ENCODE measurements at regions not wholly inside any gene's neighbourhood (a gene's known extent, or its start where the extent isn't known, plus 50 kb on each side); places are given as distances from the start of the nearest gene placed in this dataset.
A peak's percentile ranks its signal among the peaks of the same experiment; 100 is the strongest.

DNA sequence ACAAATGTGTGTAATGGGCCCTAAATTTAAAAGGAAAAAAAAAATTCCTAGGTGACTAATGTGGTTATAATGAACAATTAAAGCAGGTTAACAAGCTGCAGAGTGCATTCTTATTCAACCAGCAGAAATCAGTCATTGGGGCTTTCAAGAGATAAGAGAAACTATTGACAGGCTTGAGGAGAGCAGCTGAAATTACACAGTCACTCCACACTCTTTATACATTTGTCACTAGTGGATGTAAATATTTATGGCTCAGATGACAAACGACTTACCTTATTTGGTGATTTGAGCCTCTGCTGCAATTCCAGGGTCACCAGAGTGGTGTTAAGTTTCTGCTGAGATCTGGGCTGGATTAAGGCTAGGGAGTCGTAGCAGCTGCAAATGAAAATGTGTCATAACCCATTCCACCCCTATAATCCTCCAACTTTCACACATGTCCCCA is 896.3 kb downstream of the TTLL7 start:
- Histone ChIP-seq H3K27ac (no peak overlapping the region), H3K4me3 (no peak overlapping the region), H3K36me3 (no peaks in the 10 kb centered on the region), H3K27me3 (no peaks in the 10 kb centered on the region), H3K9me3 (no peaks in the 10 kb centered on the region), H3K4me1 (no peaks in the 10 kb centered on the region)
- FAIRE-seq (no peak), ATAC-seq (peak in 3 of 4 donors; percentile 15 to 56 (median 40)), DNase-seq (peak in 1 of 6 donors; percentile 9)
- 23 to 27% methylated on average over 2 of the region's 2 CpGs for WGBS, 2 donors
- TF ChIP-seq, protein P1, sequence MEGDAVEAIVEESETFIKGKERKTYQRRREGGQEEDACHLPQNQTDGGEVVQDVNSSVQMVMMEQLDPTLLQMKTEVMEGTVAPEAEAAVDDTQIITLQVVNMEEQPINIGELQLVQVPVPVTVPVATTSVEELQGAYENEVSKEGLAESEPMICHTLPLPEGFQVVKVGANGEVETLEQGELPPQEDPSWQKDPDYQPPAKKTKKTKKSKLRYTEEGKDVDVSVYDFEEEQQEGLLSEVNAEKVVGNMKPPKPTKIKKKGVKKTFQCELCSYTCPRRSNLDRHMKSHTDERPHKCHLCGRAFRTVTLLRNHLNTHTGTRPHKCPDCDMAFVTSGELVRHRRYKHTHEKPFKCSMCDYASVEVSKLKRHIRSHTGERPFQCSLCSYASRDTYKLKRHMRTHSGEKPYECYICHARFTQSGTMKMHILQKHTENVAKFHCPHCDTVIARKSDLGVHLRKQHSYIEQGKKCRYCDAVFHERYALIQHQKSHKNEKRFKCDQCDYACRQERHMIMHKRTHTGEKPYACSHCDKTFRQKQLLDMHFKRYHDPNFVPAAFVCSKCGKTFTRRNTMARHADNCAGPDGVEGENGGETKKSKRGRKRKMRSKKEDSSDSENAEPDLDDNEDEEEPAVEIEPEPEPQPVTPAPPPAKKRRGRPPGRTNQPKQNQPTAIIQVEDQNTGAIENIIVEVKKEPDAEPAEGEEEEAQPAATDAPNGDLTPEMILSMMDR (IDR thresholded peaks at IDR 0.05): no peak
- intact Hi-C loops (cut with DNase I): no loop called here

DNA sequence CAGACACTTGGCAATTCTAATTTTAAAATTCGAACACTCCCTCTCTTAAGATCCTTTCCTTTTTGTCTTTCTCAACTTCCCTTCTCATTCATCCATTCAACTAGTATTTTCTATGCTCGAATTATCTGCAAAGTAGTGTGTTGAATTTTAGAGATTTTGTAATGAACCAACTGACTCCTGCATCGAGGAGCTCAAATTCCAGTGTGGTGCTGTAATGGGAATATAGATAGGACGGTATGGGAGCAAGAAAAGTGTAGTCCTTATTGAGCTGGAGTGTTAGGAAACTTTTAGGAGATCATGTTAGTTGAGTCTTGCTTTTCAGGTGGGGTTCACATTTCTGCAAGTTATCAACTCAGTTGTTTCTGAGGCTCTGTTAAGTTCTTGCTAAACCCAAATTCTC is 897.5 kb downstream of the TTLL7 start:
- WGBS, 2 donors: 78 to 84% methylated on average over 4 of the region's 4 CpGs
- no peaks in the 10 kb centered on the region for H3K36me3 ChIP-seq
- ATAC-seq: no peak
- TF ChIP-seq, protein P1 (IDR thresholded peaks at IDR 0.05): no peak
- no peak overlapping the region for H3K4me3 ChIP-seq
- intact Hi-C loops (cut with DNase I): no loop called here
- H3K27me3 ChIP-seq: no peaks in the 10 kb centered on the region
- no peaks in the 10 kb centered on the region for H3K9me3 ChIP-seq
- no peaks in the 10 kb centered on the region for H3K4me1 ChIP-seq
- no peak for FAIRE-seq
- DNase-seq: no peak
- no peak overlapping the region for H3K27ac ChIP-seq

DNA sequence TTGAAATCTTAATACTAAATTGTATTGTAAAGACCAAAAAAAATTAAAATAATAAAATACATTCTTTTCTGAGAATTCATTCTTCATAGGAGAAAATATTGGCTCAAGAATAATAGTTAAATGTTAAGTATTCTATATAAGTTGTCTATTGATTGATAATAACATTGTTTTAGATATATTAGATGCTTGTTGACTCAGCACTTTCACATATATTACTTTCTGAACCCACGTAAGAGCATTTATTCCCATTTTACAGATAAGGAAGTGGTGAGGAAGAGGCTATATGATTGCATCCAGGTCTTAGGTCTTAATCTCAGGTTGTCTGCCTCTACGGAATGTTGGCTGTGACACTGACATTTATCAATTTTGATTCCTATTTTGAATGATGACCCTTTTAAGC is 898.8 kb downstream of the TTLL7 start:
- 93 to 95% methylated on average over 2 of the region's 2 CpGs for WGBS, 2 donors
- intact Hi-C loops (cut with DNase I): no loop called here
- H3K4me3 ChIP-seq: no peak overlapping the region
- ATAC-seq (no peak), FAIRE-seq (peak; percentile 49), DNase-seq (no peak)
- H3K27ac ChIP-seq: no peak overlapping the region
- no peaks in the 10 kb centered on the region for H3K36me3 ChIP-seq
- H3K27me3 ChIP-seq: no peaks in the 10 kb centered on the region
- TF ChIP-seq, protein P1 (IDR thresholded peaks at IDR 0.05): no peak
- H3K9me3 ChIP-seq: no peaks in the 10 kb centered on the region
- no peaks in the 10 kb centered on the region for H3K4me1 ChIP-seq

DNA sequence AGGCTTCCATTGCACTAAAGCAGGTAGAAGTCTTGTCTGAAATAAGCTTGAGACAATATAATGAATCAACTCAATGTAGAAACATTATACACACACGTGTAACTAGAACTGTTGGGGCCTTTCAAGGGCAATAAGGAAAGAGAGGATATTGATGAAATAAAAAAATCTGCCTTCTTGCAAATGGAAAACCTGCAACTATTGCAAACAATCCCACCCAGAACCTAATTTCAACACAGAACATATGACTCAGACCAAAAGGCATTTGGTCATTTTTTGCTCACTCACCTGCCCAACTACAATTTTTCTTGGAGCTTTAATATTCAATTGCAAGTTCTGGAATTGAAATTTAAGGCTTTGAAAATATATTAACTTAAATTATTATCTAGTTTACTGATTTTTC is 900.1 kb downstream of the TTLL7 start:
- intact Hi-C loops (cut with DNase I): no loop called here
- H3K9me3 ChIP-seq: no peaks in the 10 kb centered on the region
- H3K36me3 ChIP-seq: no peaks in the 10 kb centered on the region
- WGBS, 2 donors: 60 to 63% methylated on average over 1 of the region's 1 CpG
- H3K27me3 ChIP-seq: no peaks in the 10 kb centered on the region
- no peak overlapping the region for H3K4me3 ChIP-seq
- DNase-seq (no peak), FAIRE-seq (no peak), ATAC-seq (no peak)
- no peaks in the 10 kb centered on the region for H3K4me1 ChIP-seq
- no peak overlapping the region for H3K27ac ChIP-seq
- TF ChIP-seq, protein P1 (IDR thresholded peaks at IDR 0.05): no peak

DNA sequence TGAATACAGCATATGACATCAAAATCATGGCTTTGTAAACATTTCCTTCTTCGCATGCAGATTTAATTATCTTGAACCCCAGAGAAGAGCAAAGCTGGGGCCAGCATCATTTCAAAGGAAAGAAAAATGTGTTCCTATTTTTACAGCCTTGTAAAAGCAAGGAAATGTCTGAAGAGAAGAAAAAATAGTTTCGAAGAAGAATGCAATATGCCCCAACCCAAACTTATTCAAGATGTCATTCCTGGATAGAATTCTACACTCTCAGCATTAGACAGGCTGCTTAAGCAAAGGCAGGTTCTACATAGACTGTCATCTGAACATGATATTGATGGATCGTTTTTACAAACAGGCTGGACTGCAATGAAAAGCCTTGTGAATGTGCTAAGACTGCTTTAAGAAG is 900.8 kb downstream of the TTLL7 start:
- no peak for FAIRE-seq
- TF ChIP-seq, protein P1 (IDR thresholded peaks at IDR 0.05): no peak
- DNase-seq: no peak

More for the DNA sequence above, 900.8 kb downstream of the TTLL7 start:
- intact Hi-C loops (cut with DNase I): no loop called here
- WGBS, 2 donors: 72 to 82% methylated on average over 3 of the region's 3 CpGs
- no peak overlapping the region for H3K27ac ChIP-seq
- no peaks in the 10 kb centered on the region for H3K9me3 ChIP-seq
- H3K36me3 ChIP-seq: no peaks in the 10 kb centered on the region
- H3K4me1 ChIP-seq: no peaks in the 10 kb centered on the region
- H3K4me3 ChIP-seq: no peak overlapping the region
- no peak for ATAC-seq
- H3K27me3 ChIP-seq: no peaks in the 10 kb centered on the region

Measured in pancreas (tissue), 10 donors.